Fibroblast of lung (primary cell): ENCODE measurements at regions not wholly inside any gene's neighbourhood (a gene's known extent, or its start where the extent isn't known, plus 50 kb on each side); places are given as distances from the start of the nearest gene placed in this dataset.

Source experiments
- DNase-seq, 2 donors: peaks; one replicate each; pipeline versions ENCODE4 v3.0.0 to v3.0.0-alpha.2; 2010; ENCODE audit warnings: low read depth in 2 of 2
- H2AFZ ChIP-seq: 2 replicates; pipeline ENCODE4 v1.5.1; 2012; ENCODE audit warnings: low read length, control low read depth, inconsistent platforms
- H3K27ac ChIP-seq: 2 replicates; pipeline ENCODE4 v1.5.1; 2011; ENCODE audit warnings: low read length, control low read depth; ENCODE audit not compliant: insufficient read depth
- H3K27me3 ChIP-seq: 2 replicates; pipeline ENCODE4 v1.5.1; 2011; ENCODE audit warnings: mild to moderate bottlenecking, low read length; ENCODE audit not compliant: control insufficient read depth, insufficient read depth
- H3K36me3 ChIP-seq: 2 replicates; pipeline ENCODE4 v1.5.1; 2011; ENCODE audit warnings: low read length; ENCODE audit not compliant: control insufficient read depth, insufficient read depth
- H3K4me1 ChIP-seq: 2 replicates; pipeline ENCODE4 v1.5.1; 2011; ENCODE audit warnings: low read length; ENCODE audit not compliant: control insufficient read depth, insufficient read depth; ENCODE audit errors: extremely low read depth
- H3K4me2 ChIP-seq: 2 replicates; pipeline ENCODE4 v1.5.1; 2011; ENCODE audit warnings: low read length, control low read depth; ENCODE audit not compliant: insufficient read depth; ENCODE audit errors: extremely low read depth
- H3K4me3 ChIP-seq, 4 experiments: fragments of 200-600 bp in 1 of 4; sonication (generic) in 1 of 4; replicated peaks in 1 of 4; 2 replicates each; pipeline ENCODE4 v1.5.1; 2011 to 2016; ENCODE audit warnings: low read length in 4 of 4, low read depth in 3 of 4, mild to moderate bottlenecking in 3 of 4, control low read depth in 2 of 4, inconsistent platforms in 1 of 4, mixed read lengths in 1 of 4; ENCODE audit not compliant: insufficient read depth in 1 of 4; ENCODE audit errors: control extremely low read depth in 1 of 4
- H3K79me2 ChIP-seq: 2 replicates; pipeline ENCODE4 v1.5.1; 2012; ENCODE audit warnings: mild to moderate bottlenecking, low read length, inconsistent platforms; ENCODE audit not compliant: control insufficient read depth, insufficient read depth
- H3K9ac ChIP-seq: 2 replicates; pipeline ENCODE4 v1.5.1; 2011; ENCODE audit warnings: mild to moderate bottlenecking, low read length, control low read depth; ENCODE audit not compliant: insufficient read depth
- H3K9me3 ChIP-seq: 2 replicates; pipeline ENCODE4 v1.5.1; 2012; ENCODE audit warnings: low read depth, low read length; ENCODE audit not compliant: control insufficient read depth, insufficient read depth
- H4K20me1 ChIP-seq: 2 replicates; pipeline ENCODE4 v1.5.1; 2011; ENCODE audit warnings: low read length; ENCODE audit not compliant: control insufficient read depth, insufficient read depth; ENCODE audit errors: extremely low read depth
- EZH2 ChIP-seq: IDR thresholded peaks from 2 replicates; pipeline ENCODE4 v1.5.1; 2012; ENCODE audit warnings: low read length, control low read depth, mild to moderate bottlenecking; ENCODE audit errors: missing control alignments
- TF ChIP-seq, protein P1 (sequence below), 2 donors: IDR thresholded peaks in 1 of 2; conservative IDR thresholded peaks in 1 of 2; 1 replicate in 1 of 2; 2 replicates in 1 of 2; pipeline ENCODE4 v1.5.1; 2011 to 2012; ENCODE audit warnings: low read length in 2 of 2, control low read depth in 1 of 2, inconsistent platforms in 1 of 2, low read depth in 1 of 2, mild to moderate bottlenecking in 1 of 2

DNA sequence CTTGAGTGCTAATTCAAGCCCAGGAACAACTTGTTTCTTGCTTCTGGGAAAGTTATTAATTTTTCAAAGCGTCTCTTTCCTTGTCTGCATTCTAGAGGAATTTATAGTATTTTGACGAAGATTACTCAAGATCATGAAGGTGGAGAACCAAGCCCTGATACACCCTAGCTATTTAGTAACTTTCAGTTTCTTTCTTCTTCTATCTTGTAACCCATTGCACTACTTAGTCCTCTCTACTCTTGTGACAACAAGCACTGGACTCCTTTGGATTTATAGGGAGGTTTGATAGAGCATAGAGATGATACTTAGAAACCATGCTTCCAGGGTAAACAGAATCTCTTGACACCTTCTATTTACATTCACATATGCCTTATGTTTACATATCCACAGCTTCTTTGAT, 203.3 kb upstream of the GRM7 start:
- Histone ChIP-seq H3K9me3 (no peaks in the 10 kb centered on the region), H4K20me1 (no peaks in the 10 kb centered on the region), H3K27me3 (no peaks in the 10 kb centered on the region), H3K27ac (no peak overlapping the region), H3K4me2 (no peak overlapping the region), H2AFZ (no peak overlapping the region), H3K4me1 (no peaks in the 10 kb centered on the region), H3K4me3 (no peak overlapping the region), H3K9ac (no peak overlapping the region), H3K36me3 (no peaks in the 10 kb centered on the region), H3K79me2 (no peaks in the 10 kb centered on the region)
- TF ChIP-seq, protein P1, sequence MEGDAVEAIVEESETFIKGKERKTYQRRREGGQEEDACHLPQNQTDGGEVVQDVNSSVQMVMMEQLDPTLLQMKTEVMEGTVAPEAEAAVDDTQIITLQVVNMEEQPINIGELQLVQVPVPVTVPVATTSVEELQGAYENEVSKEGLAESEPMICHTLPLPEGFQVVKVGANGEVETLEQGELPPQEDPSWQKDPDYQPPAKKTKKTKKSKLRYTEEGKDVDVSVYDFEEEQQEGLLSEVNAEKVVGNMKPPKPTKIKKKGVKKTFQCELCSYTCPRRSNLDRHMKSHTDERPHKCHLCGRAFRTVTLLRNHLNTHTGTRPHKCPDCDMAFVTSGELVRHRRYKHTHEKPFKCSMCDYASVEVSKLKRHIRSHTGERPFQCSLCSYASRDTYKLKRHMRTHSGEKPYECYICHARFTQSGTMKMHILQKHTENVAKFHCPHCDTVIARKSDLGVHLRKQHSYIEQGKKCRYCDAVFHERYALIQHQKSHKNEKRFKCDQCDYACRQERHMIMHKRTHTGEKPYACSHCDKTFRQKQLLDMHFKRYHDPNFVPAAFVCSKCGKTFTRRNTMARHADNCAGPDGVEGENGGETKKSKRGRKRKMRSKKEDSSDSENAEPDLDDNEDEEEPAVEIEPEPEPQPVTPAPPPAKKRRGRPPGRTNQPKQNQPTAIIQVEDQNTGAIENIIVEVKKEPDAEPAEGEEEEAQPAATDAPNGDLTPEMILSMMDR (conservative IDR thresholded peaks at IDR 0.05 in 1 of 2, IDR thresholded peaks at IDR 0.05 in 1 of 2; ENCODE audit: low read depth in 1 of 2, low read length in 2 of 2): no peak
- TF ChIP-seq EZH2: no peak
- DNase-seq: no peak

DNA sequence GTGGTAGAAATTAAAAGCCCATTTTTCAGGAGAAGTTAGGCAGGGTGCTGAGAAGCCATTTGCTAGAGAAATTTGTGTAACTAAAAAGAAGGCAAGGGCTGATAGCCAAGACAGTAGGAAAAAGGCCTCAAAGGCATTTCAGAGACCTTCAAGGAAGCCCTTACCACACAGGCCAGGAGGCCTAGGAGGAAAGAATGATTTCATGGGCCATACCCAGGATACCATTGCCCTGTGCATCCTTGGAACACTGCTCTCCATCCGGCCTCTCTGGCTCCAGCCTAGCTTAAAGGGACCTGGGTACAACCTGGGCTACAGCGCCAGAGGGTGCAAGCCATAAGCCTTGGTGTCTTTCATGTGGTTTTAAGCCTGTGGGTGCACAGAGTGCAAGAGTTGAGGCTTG, 193.6 kb upstream of the GRM7 start:
- no peak overlapping the region for H3K9ac ChIP-seq
- no peaks in the 10 kb centered on the region for H4K20me1 ChIP-seq
- H3K27me3 ChIP-seq: no peaks in the 10 kb centered on the region
- no peak overlapping the region for H2AFZ ChIP-seq
- no peak for DNase-seq
- no peak for TF ChIP-seq EZH2
- TF ChIP-seq, protein P1 (conservative IDR thresholded peaks at IDR 0.05 in 1 of 2, IDR thresholded peaks at IDR 0.05 in 1 of 2; ENCODE audit: low read depth in 1 of 2, low read length in 2 of 2): no peak
- H3K9me3 ChIP-seq: no peaks in the 10 kb centered on the region
- no peaks in the 10 kb centered on the region for H3K79me2 ChIP-seq
- no peaks in the 10 kb centered on the region for H3K4me1 ChIP-seq
- H3K4me2 ChIP-seq: no peak overlapping the region
- no peak overlapping the region for H3K4me3 ChIP-seq
- H3K36me3 ChIP-seq: no peaks in the 10 kb centered on the region
- H3K27ac ChIP-seq: no peak overlapping the region

DNA sequence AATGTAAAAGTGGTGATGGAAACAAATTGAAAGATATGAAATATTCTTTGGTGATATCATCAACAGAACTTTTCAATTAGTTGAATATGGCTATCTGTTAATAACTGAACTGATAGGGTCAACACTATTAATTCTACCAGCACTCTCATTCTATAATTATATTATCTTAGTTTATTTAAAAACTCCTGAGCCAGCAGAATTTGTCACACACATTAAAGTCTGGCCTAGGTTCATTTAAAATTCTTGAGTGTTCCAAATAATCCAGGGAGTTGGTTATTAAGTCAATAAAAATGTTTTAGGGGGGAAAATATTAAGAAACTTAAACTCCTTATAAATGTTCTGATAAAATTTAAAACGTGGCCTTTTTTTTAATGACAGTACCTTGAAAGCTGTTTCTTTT, 189.6 kb upstream of the GRM7 start:
- no peak for DNase-seq
- no peak overlapping the region for H3K27ac ChIP-seq
- H3K36me3 ChIP-seq: no peaks in the 10 kb centered on the region
- no peaks in the 10 kb centered on the region for H3K9me3 ChIP-seq
- no peaks in the 10 kb centered on the region for H3K27me3 ChIP-seq
- no peak overlapping the region for H3K9ac ChIP-seq
- H3K4me3 ChIP-seq: no peak overlapping the region
- H4K20me1 ChIP-seq: no peaks in the 10 kb centered on the region
- H3K4me2 ChIP-seq: no peak overlapping the region
- no peak overlapping the region for H2AFZ ChIP-seq
- H3K4me1 ChIP-seq: no peaks in the 10 kb centered on the region
- TF ChIP-seq, protein P1 (conservative IDR thresholded peaks at IDR 0.05 in 1 of 2, IDR thresholded peaks at IDR 0.05 in 1 of 2; ENCODE audit: low read depth in 1 of 2, low read length in 2 of 2): no peak
- no peak for TF ChIP-seq EZH2
- no peaks in the 10 kb centered on the region for H3K79me2 ChIP-seq
